CD1c-positive myeloid dendritic cell (primary cell): ENCODE measurements at regions not wholly inside any gene's neighbourhood (a gene's known extent, or its start where the extent isn't known, plus 50 kb on each side); places are given as distances from the start of the nearest gene placed in this dataset.
"Not testable (repeated sequence)": the region's sequence is repeated elsewhere in the genome, so short reads cannot be mapped to it uniquely, and the experiment has no call there.

ENCODE experiments used
- DNase-seq: peaks from one replicate; pipeline ENCODE4 v3.0.0-alpha.2; 2016; ENCODE audit errors: extremely low spot score

DNA sequence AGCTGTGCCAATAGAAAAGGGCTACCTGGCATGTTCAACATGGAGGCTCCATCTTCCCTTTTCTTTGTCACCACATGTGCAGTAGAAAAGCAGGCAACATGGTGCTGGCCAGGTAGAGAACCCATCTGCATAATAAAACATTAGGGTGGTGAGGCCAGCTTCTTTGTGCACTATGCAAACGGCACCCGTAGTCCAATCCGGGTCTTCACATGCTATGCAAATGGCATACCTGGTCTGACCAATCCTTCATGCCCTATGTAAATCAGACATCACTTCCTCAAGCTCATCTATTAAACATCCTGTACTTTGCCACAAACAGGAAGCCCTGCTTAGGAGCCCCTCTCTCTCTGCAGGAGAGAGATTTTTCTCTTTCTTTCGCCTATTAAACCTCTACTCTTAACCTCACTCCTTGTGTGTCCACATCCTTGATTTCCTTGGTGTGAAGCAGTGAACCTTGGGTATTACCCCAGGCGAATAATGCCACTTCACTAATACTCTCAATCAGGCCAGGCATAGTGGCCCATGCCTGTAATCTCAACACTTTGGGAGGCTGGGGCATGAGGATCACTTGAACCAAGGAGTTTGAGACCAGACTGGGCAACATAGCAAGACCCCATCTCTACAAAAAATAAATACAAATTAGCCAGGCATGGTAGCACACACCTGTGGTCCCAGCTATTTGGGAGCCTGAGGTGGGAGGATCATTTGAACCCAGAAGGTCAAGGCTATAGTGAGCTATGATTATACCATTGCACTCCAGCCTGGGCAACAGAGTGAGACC lies 111.3 kb upstream of the MRI1 start:
- no peak for DNase-seq

GRCh38 chr19:13646758-13647157 lies 117.6 kb upstream of the MRI1 start:
- DNase-seq, result no peak

DNA sequence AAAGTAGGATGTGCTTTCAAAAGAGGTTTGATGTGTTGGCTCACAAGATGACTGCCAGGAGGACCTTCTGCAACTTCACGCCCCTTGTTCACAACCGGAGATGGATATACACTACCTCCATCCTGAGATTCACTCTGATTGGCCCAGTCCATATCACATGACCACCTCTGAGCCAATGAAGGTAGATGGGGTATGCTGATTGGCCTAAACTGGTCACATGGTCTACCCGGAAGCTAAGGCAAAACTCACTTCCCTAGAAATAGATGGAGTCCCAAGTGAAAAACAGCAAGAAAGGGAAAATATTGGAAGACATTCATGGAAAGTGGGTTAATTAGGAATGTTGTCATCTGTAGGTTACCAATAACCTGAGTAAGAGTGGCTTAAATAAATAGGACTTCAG lies 119.7 kb upstream of the MRI1 start:
- no peak for DNase-seq

GRCh38 chr19:13640611-13641010 lies 123.7 kb upstream of the MRI1 start:
- no peak for DNase-seq

- DNase-seq, result no peak
Measured at GRCh38 chr19:13639342-13639929, 124.9 kb upstream of the MRI1 start.

GRCh38 chr19:13637664-13638063 lies 126.7 kb upstream of the MRI1 start:
- DNase-seq, result no peak

GRCh38 chr19:13634658-13635057 lies 128.4 kb upstream of the CACNA1A start:
- DNase-seq, result no peak

DNA sequence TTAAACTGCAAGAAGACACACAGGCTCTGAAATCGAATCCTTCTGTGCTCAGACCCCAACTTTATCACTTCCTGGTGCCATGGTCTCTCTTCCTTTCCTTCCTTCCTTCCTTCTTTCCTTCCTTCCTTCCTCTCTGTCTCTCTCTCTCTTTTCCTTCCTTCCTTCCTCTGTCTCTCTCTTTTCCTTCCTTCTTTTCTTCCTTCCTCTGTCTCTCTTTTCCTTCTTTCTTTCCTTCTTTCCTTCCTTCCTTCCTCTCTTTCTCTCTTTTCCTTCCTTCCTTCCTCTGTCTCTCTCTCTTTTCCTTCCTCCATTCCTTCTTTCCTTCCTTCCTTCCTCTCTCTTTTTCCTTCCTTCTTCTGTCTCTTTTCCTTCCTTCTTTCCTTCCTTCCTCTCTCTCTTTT lies 127.2 kb upstream of the CACNA1A start:
- DNase-seq, result no peak

GRCh38 chr19:13633109-13633508 lies 126.8 kb upstream of the CACNA1A start:
- DNase-seq, result no peak

DNA sequence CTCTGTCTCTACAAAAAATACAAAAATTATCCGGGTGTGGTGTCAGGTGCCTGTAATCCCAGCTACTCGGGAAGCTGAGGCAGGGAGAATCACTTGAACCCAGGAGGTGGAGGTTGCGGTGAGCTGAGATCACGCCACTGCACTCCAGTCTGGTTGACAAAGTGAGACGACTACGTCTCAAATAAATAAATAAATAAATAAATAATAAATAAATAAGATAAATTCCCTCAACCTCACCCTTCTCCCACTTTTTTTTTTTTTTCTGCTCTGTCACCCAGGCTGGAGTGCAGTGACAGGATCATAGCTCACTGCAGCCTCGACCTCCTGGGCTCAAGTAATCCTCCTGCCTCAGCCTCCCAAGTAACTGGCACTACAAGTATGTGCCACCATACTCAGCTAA lies 125.9 kb upstream of the CACNA1A start:
- DNase-seq, result not testable (repeated sequence)

DNA sequence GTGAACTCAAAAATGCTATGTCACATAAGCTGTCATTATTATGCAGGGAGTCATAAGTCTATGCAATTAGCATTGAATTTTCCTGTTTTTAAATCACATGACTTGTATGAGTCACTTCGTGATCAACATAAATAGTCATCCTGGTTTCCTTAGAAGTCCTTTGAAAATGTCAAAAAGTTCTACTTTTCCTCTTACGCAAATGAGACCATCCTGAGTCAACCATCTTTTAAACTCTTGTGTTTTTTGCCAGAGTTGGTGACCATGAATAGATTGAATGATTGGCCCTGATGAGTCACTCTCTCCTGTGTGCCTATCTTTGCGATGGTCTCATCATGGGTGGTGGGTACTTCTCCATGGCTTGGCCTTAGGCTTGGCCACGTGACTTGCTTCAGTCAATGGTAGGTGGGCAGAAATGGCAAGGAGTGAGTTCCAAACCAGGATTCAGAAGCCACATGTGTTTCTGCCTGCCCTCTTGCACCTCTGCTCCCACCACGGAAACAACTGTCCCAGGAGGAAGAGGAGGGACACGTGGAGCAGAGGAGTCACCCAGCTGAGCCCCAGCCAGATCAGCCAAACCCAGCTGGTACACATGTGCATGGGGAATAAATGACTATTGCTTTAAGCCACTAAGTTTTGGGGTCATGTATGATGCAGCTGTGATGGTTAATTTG lies 123.5 kb upstream of the CACNA1A start:
- DNase-seq, result peak; percentile 66

DNA sequence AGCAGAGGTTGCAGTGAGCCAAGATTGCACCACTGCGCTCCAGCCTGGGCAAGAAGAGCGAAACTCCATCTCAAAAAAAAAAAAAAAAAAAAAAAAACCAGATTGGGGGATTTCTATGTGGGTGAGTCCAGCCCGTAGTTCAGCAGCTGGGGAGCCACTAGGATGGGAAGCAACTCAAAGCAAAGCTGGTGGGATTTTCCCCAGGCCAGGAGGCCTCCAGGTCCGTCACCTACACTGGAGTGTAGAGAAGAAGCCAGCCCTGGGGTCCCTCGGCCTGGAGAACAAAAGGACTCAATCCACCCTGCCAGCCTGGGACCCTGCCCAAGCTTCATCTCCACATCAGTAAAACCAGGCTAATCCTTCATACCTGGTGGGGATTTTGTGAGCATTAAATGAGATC lies 121.3 kb upstream of the CACNA1A start:
- DNase-seq, result no peak

DNA sequence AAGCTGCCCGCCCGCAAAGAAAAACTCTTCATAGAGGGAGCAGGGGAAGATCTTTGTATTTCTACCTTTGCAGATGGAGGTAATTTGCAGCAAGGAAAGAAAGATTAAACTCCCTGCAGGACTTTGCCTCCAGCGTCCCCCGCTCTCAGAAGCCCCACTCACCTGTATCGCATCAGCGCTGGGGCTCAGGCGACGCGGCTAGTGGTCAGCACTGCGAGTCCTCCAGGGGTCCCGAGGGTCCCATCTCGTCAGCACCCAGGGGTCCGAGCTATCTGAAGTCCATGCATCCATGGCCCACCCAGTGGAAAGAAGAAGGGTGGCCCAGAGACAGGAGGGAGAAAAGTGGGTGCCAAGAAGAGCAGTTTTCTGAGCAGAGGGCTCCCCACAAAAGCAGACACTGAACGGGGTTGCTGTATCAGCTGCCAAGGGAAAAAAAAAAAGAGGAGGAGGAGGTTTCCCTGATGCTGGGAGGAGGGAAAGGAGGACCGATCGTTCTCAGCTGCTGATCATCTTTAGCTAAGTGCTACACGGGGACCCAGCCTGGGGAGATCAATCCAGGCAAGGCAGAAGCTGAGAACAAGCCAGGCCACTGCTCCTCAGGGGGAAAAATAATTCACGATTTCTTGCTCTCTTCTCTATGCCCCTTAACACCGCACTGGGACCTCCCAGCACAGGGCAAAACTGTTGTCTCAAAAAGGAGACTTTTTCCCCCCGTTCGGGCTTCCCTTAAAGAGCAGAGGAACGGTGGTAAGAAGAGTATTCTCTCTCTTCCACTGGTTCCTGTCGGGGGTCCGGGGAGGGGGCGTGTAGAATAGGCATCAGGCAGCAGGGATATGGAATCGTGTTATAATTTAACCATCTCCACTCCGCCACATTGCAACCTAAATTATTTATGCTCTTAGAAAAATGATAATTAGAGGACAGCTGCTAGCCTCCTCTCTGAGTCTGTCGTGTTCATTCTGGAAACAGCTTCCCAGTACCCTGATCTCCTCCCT lies 117.7 kb upstream of the CACNA1A start:
- no peak for DNase-seq

- DNase-seq, result peak; percentile 20
Measured at GRCh38 chr19:13622766-13623715, 116.8 kb upstream of the CACNA1A start.

DNA sequence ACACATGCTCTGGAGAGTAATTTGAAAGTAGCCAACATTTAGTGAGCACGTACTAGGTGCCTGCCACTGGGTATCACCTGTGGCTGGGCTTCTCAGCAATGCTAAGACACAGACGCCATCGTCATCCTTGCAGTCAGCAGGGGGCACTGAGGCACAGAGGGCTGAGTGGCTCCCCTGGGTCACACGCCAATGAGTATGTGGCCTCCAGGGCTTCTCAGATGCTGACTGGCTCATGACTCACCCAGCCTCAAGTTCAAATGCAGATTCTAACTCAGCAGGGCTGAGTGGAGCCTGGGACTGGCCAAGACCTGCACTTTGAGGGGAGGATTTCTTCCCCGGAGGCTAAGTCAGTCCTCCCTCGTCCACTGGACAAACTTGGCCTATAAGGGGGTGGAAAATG lies 115.1 kb upstream of the CACNA1A start:
- DNase-seq, result peak; percentile 12

- peak; percentile 5 for DNase-seq
Measured at GRCh38 chr19:13619203-13619632, 112.9 kb upstream of the CACNA1A start.

DNA sequence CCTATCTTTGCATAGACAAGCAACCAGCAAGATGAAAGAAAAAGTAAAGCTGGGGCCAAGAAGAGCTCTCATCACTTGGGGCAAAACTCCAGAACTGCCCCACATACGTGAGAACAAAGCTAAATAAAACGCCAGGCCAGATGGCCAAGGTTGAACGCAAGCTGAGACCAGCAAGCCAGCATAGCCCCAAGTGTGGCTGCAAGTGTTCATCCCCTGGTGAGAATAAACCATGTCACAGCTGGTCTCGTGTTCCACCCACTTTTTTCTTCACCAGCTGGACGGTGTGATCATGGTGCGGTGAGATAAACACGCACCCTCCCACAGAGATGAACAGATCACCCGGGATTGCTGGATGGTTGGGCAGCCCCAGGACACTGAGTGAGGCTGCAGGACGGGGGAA lies 109.6 kb upstream of the CACNA1A start:
- no peak for DNase-seq

DNA sequence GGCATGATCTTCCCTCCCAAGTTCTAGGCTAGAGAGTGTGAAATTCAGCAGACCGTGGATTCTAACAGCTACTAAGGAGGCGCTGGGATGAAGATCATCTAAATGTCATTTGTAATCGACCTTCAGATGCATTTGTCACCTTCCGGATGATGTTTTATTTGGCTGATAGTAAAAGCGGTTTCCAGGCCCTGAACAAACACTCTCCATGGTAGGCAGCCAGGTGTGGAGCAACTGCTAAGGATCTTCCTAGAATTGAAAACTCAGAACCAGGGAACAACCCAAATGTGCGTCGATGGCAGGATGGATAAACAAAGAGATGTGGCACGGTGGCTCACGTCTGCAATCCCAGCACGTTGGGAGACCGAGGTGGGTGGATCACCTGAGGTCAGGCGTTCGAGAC lies 107.2 kb upstream of the CACNA1A start:
- DNase-seq, result no peak

GRCh38 chr19:13611596-13611995 lies 105.3 kb upstream of the CACNA1A start:
- DNase-seq, result no peak

DNA sequence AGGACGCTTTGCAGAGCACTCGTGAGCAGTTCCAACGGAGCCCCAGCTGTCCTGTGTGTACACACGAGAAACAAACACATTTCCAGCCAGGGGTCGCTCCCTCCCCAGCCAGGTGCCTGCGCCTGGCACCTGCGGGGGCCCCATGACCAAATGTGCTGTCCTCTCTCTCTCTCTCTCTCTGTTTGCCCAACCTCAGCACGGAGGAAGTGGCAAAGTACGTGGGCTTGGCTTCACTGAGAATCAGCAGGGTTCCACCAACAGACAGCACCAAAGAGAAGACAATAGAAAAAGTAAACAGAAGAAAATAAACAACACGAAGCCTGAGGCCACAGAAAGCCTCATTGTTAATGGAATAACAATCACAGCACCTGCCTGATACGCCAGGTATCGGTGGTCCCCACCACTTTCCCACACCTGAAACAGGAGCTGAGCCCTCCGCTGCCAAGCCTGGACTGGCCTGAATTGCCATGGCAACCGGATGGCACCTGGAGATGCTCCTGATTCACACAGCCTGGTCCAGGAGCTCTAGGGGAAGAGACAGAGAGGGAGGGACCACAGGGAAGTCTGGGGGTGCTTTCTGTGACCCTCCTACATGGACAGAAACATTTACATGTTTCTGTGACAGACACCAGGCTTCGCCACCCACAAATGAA lies 103.9 kb upstream of the CACNA1A start:
- DNase-seq, result no peak
